HepG2 (cell line): ENCODE measurements at regions not wholly inside any gene's neighbourhood (a gene's known extent, or its start where the extent isn't known, plus 50 kb on each side); places are given as distances from the start of the nearest gene placed in this dataset.

Experiments used
- ATAC-seq: fragments of 200-7000 bp; cut with Tn5 transposase; 3 replicates; pipeline ENCODE4 v1.9.1; 2020; ENCODE audit warnings: mild to moderate bottlenecking, moderate library complexity
- BruUV-seq: library from RNA; stranded (reverse); fragments of 400-500 nt; replicated peaks from 2 replicates; lab custom pipeline; 2021; lab: Mats Ljungman, UMichigan
- CTCF ChIA-PET: fragments of 300-600 bp; formaldehyde crosslinking; extraction: SDS; loops from one replicate; lab custom pipeline; 2021; ENCODE audit warnings: low total read pairs, inconsistent platforms, low intra/inter-chr PET ratio; lab: Yijun Ruan, JAX
- POLR2A ChIA-PET: fragments of 350-600 bp; sonication (Branson Sonifier 250); formaldehyde crosslinking; loops from one replicate; lab custom pipeline; 2020; ENCODE audit warnings: antibody characterized with exemption, inconsistent platforms; lab: Yijun Ruan, JAX
- DNase-seq: peaks from one replicate; pipeline ENCODE4 v3.0.0-alpha.2; 2015; ENCODE audit warnings: low spot score
- FAIRE-seq: peaks from 3 replicates; lab custom pipeline; 2011; peaks lifted over from hg19 to GRCh38; lab: Jason Lieb, UNC
- H2AFZ ChIP-seq: one replicate; pipeline ENCODE4 v1.6.1; 2011; ENCODE audit warnings: low read length, inconsistent platforms
- H3K27ac ChIP-seq: fragments of 300-600 bp; 3 replicates; pipeline ENCODE4 v1.8.0; 2011; ENCODE audit warnings: mixed run types, mild to moderate bottlenecking, mixed read lengths, low read length, inconsistent platforms; ENCODE audit not compliant: insufficient read depth; ENCODE audit errors: extremely low read length
- H3K27me3 ChIP-seq, 2 experiments: fragments of 200-600 bp in 1 of 2; 2 replicates in 1 of 2; 3 replicates in 1 of 2; pipeline versions ENCODE4 v1.6.0 to v1.8.0; 2011; ENCODE audit warnings: low read length in 2 of 2, mild to moderate bottlenecking in 2 of 2, moderate library complexity in 2 of 2, inconsistent platforms in 1 of 2; ENCODE audit not compliant: insufficient read depth in 2 of 2, control insufficient read depth in 1 of 2
- H3K36me3 ChIP-seq, 2 experiments: fragments of 200-600 bp in 1 of 2; replicated peaks in 1 of 2; 2 replicates in 1 of 2; 3 replicates in 1 of 2; pipeline versions ENCODE4 v1.5.1 to v1.8.0; 2011; ENCODE audit warnings: low read length in 2 of 2, inconsistent platforms in 1 of 2; ENCODE audit not compliant: insufficient read depth in 2 of 2, control insufficient read depth in 1 of 2
- H3K4me1 ChIP-seq: 2 replicates; pipeline ENCODE4 v1.5.1; 2012; ENCODE audit warnings: low read length, inconsistent platforms; ENCODE audit not compliant: insufficient read depth
- H3K4me2 ChIP-seq: 2 replicates; pipeline ENCODE4 v1.6.0; 2011; ENCODE audit warnings: low read depth, low read length, inconsistent platforms
- H3K4me3 ChIP-seq, 3 experiments: fragments of 200-600 bp in 1 of 3; sonication (generic), shearing (Covaris generic) in 1 of 3; replicated peaks in 1 of 3; 2 replicates each; pipeline ENCODE4 v1.5.1; 2011 to 2016; ENCODE audit warnings: low read length in 3 of 3, inconsistent platforms in 2 of 3, low read depth in 2 of 3, mild to moderate bottlenecking in 2 of 3, control low read depth in 1 of 3, mixed read lengths in 1 of 3; ENCODE audit not compliant: insufficient read depth in 1 of 3
- H3K79me2 ChIP-seq: one replicate; pipeline ENCODE4 v1.6.1; 2011; ENCODE audit warnings: low read length, inconsistent platforms; ENCODE audit not compliant: insufficient read depth
- H3K9ac ChIP-seq: 2 replicates; pipeline ENCODE4 v1.6.0; 2011; ENCODE audit warnings: mild to moderate bottlenecking, low read depth, low read length, inconsistent platforms; ENCODE audit not compliant: insufficient read depth
- H3K9me3 ChIP-seq: 2 replicates; pipeline ENCODE4 v1.5.1; 2012; ENCODE audit warnings: mild to moderate bottlenecking, low read length
- H4K20me1 ChIP-seq: 2 replicates; pipeline ENCODE4 v1.6.0; 2011; ENCODE audit warnings: inconsistent platforms, mild to moderate bottlenecking, low read length, moderate library complexity; ENCODE audit not compliant: insufficient read depth
- HHEX ChIP-seq: IDR thresholded peaks from 2 replicates; pipeline ENCODE4 v1.6.1; 2016; ENCODE audit warnings: control low read depth
- MIXL1 ChIP-seq: IDR thresholded peaks from 2 replicates; pipeline ENCODE4 v1.6.1; 2016
- RNF219 ChIP-seq: sonication (generic); formaldehyde crosslinking; IDR thresholded peaks from 2 replicates; pipeline ENCODE4 v1.5.0; 2020; ENCODE audit warnings: mild to moderate bottlenecking, missing genetic modification reagents
- TBX2 ChIP-seq: sonication (generic); formaldehyde crosslinking; IDR thresholded peaks from 2 replicates; pipeline ENCODE4 v1.5.0; 2020; ENCODE audit warnings: missing genetic modification reagents, mild to moderate bottlenecking, borderline replicate concordance
- THAP7 ChIP-seq: sonication (generic); formaldehyde crosslinking; IDR thresholded peaks from 2 replicates; pipeline ENCODE4 v1.8.1; 2023; ENCODE audit warnings: mild to moderate bottlenecking, missing genetic modification reagents
- THYN1 ChIP-seq: sonication (generic); formaldehyde crosslinking; IDR thresholded peaks from 2 replicates; pipeline ENCODE4 v1.8.1; 2023; ENCODE audit warnings: low read depth, mild to moderate bottlenecking, moderate library complexity, missing genetic modification reagents, borderline replicate concordance
- YY1 ChIP-seq: IDR thresholded peaks from 2 replicates; pipeline ENCODE4 v1.6.1; 2011; ENCODE audit warnings: low read length, low read depth, moderate library complexity, mild to moderate bottlenecking; ENCODE audit not compliant: insufficient read depth, insufficient replicate concordance
- ZNF101 ChIP-seq: sonication (generic); formaldehyde crosslinking; IDR thresholded peaks from 2 replicates; pipeline ENCODE4 v1.4.0; 2020; ENCODE audit warnings: mild to moderate bottlenecking, low read depth, missing genetic modification reagents, borderline replicate concordance
- ZNF407 ChIP-seq: sonication (generic); formaldehyde crosslinking; IDR thresholded peaks from one replicate; pipeline ENCODE4 v1.5.1; 2020; ENCODE audit warnings: mild to moderate bottlenecking, missing genetic modification reagents; ENCODE audit errors: not compliant biosample characterization
- WGBS: methylation state at CpG from one replicate; pipeline ENCODE4 v1.1.6; 2017; ENCODE audit warnings: low lambda C conversion rate; 5-methylcytosine and 5-hydroxymethylcytosine counted together
- in situ Hi-C: cut with HindIII; loops from 2 replicates; pipeline ENCODE4 v1.10.0; 2017; ENCODE audit warnings: low pct_unique_long_range_greater_than_20kb; ENCODE audit not compliant: extremely low pct_ligation_motif_present
- intact Hi-C: fragments of 100-400 bp; cut with micrococcal nuclease; formaldehyde crosslinking; loops from one replicate; pipeline ENCODE4 v1.10.0; 2022; ENCODE audit not compliant: unreplicated experiment

GRCh38 chr4:1492651-1493539 lies 86.7 kb upstream of the NKX1-1 start:
- no peaks in the 10 kb centered on the region for H3K4me1 ChIP-seq
- H3K9me3 ChIP-seq, result no peaks in the 10 kb centered on the region
- intact Hi-C loops, result no loop called here
- FAIRE-seq (no peak), ATAC-seq (no peak), DNase-seq (no peak)
- H3K4me3 ChIP-seq, result no peak overlapping the region
- H3K9ac ChIP-seq, result no peak overlapping the region
- BruUV-seq, result no TSS peak
- ChIA-PET CTCF (no interaction called here), POLR2A (no interaction called here)
- H3K79me2 ChIP-seq, result no peaks in the 10 kb centered on the region
- 16% methylated on average over 6 of the region's 46 CpGs for WGBS
- H3K4me2 ChIP-seq, result no peak overlapping the region
- in situ Hi-C loops, result no loop called here
- peaks cover 17 to 73% of the 10 kb centered on the region in 2 experiments for H3K27me3 ChIP-seq
- no peaks in the 10 kb centered on the region for H4K20me1 ChIP-seq
- H3K36me3 ChIP-seq, result no peaks in the 10 kb centered on the region
- H3K27ac ChIP-seq, result no peak overlapping the region
- no peak overlapping the region for H2AFZ ChIP-seq
- TF ChIP-seq MIXL1 (CRISPR knock-in tag) (no peak), HHEX (CRISPR knock-in tag) (no peak), YY1 (no peak), RNF219 (no peak), ZNF101 (CRISPR knock-in tag) (no peak), THAP7 (CRISPR knock-in tag) (no peak), THYN1 (no peak), TBX2 (CRISPR knock-in tag) (no peak), ZNF407 (CRISPR knock-in tag) (no peak)
